Left ventricle myocardium inferior (tissue), 1 donor: ENCODE measurements at regions not wholly inside any gene's neighbourhood (a gene's known extent, or its start where the extent isn't known, plus 50 kb on each side); places are given as distances from the start of the nearest gene placed in this dataset.
"Not testable (repeated sequence)": the region's sequence is repeated elsewhere in the genome, so short reads cannot be mapped to it uniquely, and the experiment has no call there.

Source experiments
- DNase-seq: peaks from one replicate; pipeline ENCODE4 v3.0.0-alpha.2; 2020
- H3K27ac ChIP-seq: fragments of 200-600 bp; replicated peaks from 2 replicates; pipeline ENCODE4 v1.8.0; 2021
- H3K27me3 ChIP-seq: fragments of 200-600 bp; 2 replicates; pipeline ENCODE4 v1.8.0; 2021; ENCODE audit warnings: low read depth
- H3K36me3 ChIP-seq: fragments of 200-600 bp; 2 replicates; pipeline ENCODE4 v1.8.0; 2021
- H3K4me1 ChIP-seq: fragments of 200-600 bp; 2 replicates; pipeline ENCODE4 v1.8.0; 2021
- H3K4me3 ChIP-seq: fragments of 200-600 bp; 2 replicates; pipeline ENCODE4 v1.8.0; 2021; ENCODE audit warnings: mild to moderate bottlenecking, moderate library complexity
- H3K9me3 ChIP-seq: fragments of 200-600 bp; replicated peaks from 2 replicates; pipeline ENCODE4 v1.8.0; 2021
- CTCF ChIP-seq: fragments of 200-600 bp; IDR thresholded peaks from 2 replicates; pipeline ENCODE4 v1.8.0; 2021; ENCODE audit warnings: antibody characterized with exemption, mild to moderate bottlenecking, borderline replicate concordance
- intact Hi-C: fragments of 100-400 bp; cut with micrococcal nuclease; formaldehyde crosslinking; loops from one replicate; pipeline ENCODE4 v1.11.0; 2022
- donor health status: DM: no; HTN: yes; CAD: no; lungs with severe emphysema.

- peaks cover 9% of the 10 kb centered on the region for H3K27me3 ChIP-seq
- H3K9me3 ChIP-seq: no peaks in the 10 kb centered on the region
- no peak overlapping the region for H3K4me3 ChIP-seq
- no peaks in the 10 kb centered on the region for H3K36me3 ChIP-seq
- intact Hi-C loops: no loop called here
- no peak for TF ChIP-seq CTCF
- DNase-seq: no peak
- no peak overlapping the region for H3K27ac ChIP-seq
- H3K4me1 ChIP-seq: peaks cover 8% of the 10 kb centered on the region
Observed at GRCh38 chr3:69688400-69688799, 50.9 kb upstream of the MITF start.

DNA sequence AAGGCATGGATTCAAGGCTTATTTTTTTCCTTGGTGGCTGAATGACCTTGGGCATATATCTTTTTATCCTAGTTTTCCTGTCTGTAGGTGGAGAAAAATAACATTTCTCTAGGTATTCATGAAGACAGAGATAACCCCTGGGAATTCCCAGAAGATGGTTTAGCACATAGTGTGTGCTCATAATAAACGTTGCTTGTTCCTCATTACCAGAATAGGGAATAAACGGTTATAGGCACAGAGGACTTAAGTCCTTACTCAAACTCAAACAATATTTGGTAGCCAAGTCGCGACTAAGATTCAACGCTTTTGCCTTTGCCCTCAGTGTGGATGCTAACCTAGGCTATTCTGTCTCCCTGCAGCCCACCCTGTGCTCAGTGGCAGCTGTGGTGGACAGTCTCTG, 51.6 kb upstream of the MITF start:
- Histone ChIP-seq H3K4me3 (no peak overlapping the region), H3K4me1 (peaks cover 8% of the 10 kb centered on the region), H3K9me3 (no peaks in the 10 kb centered on the region), H3K27me3 (peaks cover 9% of the 10 kb centered on the region), H3K36me3 (no peaks in the 10 kb centered on the region), H3K27ac (no peak overlapping the region)
- no peak for TF ChIP-seq CTCF
- intact Hi-C loops: no loop called here
- no peak for DNase-seq

DNA sequence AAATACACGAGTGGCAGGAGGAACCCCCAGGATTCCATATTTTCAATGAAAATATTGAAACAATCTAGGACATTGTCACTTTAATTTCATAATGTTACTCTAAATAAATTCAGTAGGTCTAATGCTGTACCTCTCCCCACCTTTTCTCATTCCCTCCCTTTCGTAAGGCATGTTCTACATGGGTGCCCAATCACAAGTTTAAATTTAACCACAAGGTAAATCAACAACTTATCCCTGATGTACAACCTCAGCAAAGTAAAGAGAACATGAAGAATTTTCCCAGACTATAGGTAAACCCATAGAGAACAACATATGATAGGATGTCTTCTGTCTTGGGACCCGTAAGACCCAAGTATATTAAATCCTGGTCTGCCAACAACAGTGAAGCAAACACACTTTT, 53.2 kb upstream of the MITF start:
- no peak for TF ChIP-seq CTCF
- Histone ChIP-seq H3K27me3 (peaks cover 9% of the 10 kb centered on the region), H3K4me1 (peaks cover 5% of the 10 kb centered on the region), H3K36me3 (no peaks in the 10 kb centered on the region), H3K4me3 (no peak overlapping the region), H3K9me3 (no peaks in the 10 kb centered on the region), H3K27ac (no peak overlapping the region)
- intact Hi-C loops: no loop called here
- no peak for DNase-seq

GRCh38 chr3:69684309-69684961, 54.8 kb upstream of the MITF start:
- Histone ChIP-seq H3K4me3 (no peak overlapping the region), H3K27ac (no peak overlapping the region), H3K27me3 (peaks cover 7% of the 10 kb centered on the region), H3K36me3 (no peaks in the 10 kb centered on the region), H3K9me3 (no peaks in the 10 kb centered on the region), H3K4me1 (no peaks in the 10 kb centered on the region)
- no peak for DNase-seq
- TF ChIP-seq CTCF: no peak
- intact Hi-C loops: no loop called here

GRCh38 chr3:69683082-69683806, 56.0 kb upstream of the MITF start:
- Histone ChIP-seq H3K4me3 (no peak overlapping the region), H3K9me3 (no peaks in the 10 kb centered on the region), H3K36me3 (no peaks in the 10 kb centered on the region), H3K27me3 (no peaks in the 10 kb centered on the region), H3K27ac (no peak overlapping the region), H3K4me1 (no peaks in the 10 kb centered on the region)
- no peak for TF ChIP-seq CTCF
- intact Hi-C loops: no loop called here
- no peak for DNase-seq

GRCh38 chr3:69677456-69677855, 61.8 kb upstream of the MITF start:
- H3K36me3 ChIP-seq, H3K4me1 ChIP-seq, DNase-seq, H3K27me3 ChIP-seq, H3K27ac ChIP-seq, H3K9me3 ChIP-seq, H3K4me3 ChIP-seq: not testable (repeated sequence)
- intact Hi-C loops: loop anchor here (10.0 kb wide), 1 partner anchor 353 kb away; no protein-coding TSS in a partner anchor
